ENCODE measurements at regions not wholly inside any gene's neighbourhood (a gene's known extent, or its start where the extent isn't known, plus 50 kb on each side); places are given as distances from the start of the nearest gene placed in this dataset.

DNA sequence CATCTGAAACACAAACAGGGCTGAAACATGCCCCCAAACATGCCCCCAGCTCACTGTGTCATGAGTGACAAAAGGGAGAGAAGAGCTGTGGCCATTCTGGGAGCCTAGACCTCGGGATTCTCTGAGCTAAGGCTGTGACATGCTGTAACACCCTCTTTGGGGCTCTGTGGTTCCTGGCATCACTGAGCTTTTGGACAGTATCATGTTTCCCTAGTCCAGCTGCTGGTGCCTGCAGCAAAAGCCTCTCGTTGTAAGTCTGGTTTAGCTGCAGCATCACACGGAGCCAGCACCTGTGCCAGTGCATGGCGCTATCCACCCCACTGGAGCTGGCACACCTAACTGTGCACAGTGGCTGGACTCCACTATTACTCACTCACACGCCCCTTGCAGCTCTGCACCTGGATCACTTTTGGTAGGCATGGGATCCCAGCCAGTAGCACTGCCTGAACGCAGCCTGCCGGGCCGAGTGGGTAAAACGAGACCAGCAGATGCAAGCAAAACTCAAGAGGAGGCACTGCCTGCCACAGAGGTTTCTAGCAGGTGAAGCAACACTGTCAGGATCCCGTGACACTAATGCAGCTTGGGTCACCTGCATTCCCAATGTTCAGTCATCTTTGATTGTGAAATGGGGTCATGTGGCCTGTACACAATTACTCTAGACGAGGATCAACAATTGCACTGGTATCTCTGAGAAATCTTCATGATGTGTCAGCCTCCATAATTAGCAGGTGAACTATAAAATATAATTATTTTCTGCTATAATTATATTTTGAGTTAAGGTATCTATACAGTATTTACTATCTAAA, 547.2 kb downstream of the ZNF804A start:
- Histone ChIP-seq H3K4me1 (ENCODE audit: control insufficient read depth, insufficient read depth, low read length) (no peaks in the 10 kb centered on the region), H3K27me3 (ENCODE audit: control insufficient read depth, insufficient read depth, low read length) (no peaks in the 10 kb centered on the region), H3K36me3 (ENCODE audit: control insufficient read depth, insufficient read depth, low read length) (no peaks in the 10 kb centered on the region), H3K4me3 (ENCODE audit: low read length) (no peak overlapping the region), H3K9me3 (ENCODE audit: control insufficient read depth, low read depth, low read length) (no peaks in the 10 kb centered on the region), H3K27ac (ENCODE audit: low read length) (no peak overlapping the region)
- no peak for DNase-seq
- WGBS (ENCODE audit: insufficient coverage, low lambda C conversion rate), result no CpG with 5 or more reads among the region's 11 CpGs

DNA sequence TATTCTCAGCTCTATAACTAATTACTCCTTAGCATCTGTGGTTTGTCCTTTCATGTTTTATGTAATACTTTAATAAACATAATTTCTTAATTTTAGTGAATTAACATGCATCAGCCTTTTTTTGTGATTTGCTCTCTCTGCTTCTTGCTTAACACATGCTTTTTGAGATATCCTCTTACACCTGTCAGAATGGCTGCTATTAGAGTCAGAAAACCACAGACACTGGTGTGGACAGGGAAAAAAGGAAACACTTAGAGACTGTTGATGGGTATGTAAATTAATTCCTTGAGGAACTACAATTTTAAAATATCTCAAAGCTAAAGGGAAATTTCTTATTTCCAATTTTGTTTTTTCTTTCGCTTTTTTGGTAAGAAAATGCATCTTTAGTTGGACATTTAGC, 549.0 kb downstream of the ZNF804A start:
- WGBS (ENCODE audit: insufficient coverage, low lambda C conversion rate), result 100% methylated on average over 1 of the region's 1 CpG
- Histone ChIP-seq H3K9me3 (ENCODE audit: control insufficient read depth, low read depth, low read length) (no peaks in the 10 kb centered on the region), H3K4me1 (ENCODE audit: control insufficient read depth, insufficient read depth, low read length) (no peaks in the 10 kb centered on the region), H3K27me3 (ENCODE audit: control insufficient read depth, insufficient read depth, low read length) (no peaks in the 10 kb centered on the region), H3K36me3 (ENCODE audit: control insufficient read depth, insufficient read depth, low read length) (no peaks in the 10 kb centered on the region), H3K27ac (ENCODE audit: low read length) (no peak overlapping the region), H3K4me3 (ENCODE audit: low read length) (no peak overlapping the region)
- DNase-seq, result no peak

DNA sequence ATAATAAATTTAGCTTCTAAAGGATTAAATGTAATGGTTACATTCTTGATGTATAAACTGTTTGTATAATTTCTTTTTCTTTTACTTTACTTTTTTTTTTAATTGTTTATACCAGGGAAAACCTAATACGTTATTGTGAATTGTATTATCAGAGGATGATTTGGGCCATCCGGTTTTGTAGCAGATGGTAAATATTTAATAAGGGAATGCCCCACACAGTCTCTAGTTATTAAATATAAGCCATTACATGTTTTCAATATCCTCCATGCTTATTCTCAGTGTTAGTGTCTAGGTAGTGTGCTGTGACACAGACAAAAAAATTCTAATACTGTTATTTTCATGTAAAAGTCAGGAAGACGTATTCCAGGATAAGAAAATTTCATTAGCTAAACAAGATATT, 553.9 kb downstream of the ZNF804A start:
- H3K4me3 ChIP-seq (ENCODE audit: low read length), result no peak overlapping the region
- H3K27me3 ChIP-seq (ENCODE audit: control insufficient read depth, insufficient read depth, low read length), result no peaks in the 10 kb centered on the region
- no peak overlapping the region for H3K27ac ChIP-seq (ENCODE audit: low read length)
- H3K4me1 ChIP-seq (ENCODE audit: control insufficient read depth, insufficient read depth, low read length), result no peaks in the 10 kb centered on the region
- WGBS (ENCODE audit: insufficient coverage, low lambda C conversion rate), result no CpG with 5 or more reads among the region's 3 CpGs
- DNase-seq, result no peak
- no peaks in the 10 kb centered on the region for H3K9me3 ChIP-seq (ENCODE audit: control insufficient read depth, low read depth, low read length)
- H3K36me3 ChIP-seq (ENCODE audit: control insufficient read depth, insufficient read depth, low read length), result no peaks in the 10 kb centered on the region

DNA sequence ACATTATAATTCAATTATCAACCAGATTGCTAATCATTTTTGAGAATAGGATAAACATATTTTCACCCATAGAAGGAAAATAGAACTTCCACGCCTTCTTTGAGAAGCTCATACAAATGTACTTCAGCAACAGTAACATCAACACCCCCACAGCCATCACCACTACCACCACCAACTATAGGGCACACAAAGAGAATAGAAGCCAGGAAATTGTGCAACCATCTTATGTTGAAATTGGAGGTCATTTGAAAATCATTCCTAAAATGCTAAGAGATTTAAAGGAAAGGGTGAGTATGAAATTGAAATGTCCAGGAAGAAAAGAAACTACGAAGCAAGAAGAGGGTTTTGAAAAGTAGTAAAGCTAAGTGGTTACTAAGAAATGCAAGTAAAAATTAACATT, 563.4 kb downstream of the ZNF804A start:
- no peaks in the 10 kb centered on the region for H3K9me3 ChIP-seq (ENCODE audit: control insufficient read depth, low read depth, low read length)
- DNase-seq, result no peak
- H3K27me3 ChIP-seq (ENCODE audit: control insufficient read depth, insufficient read depth, low read length), result no peaks in the 10 kb centered on the region
- no peaks in the 10 kb centered on the region for H3K4me1 ChIP-seq (ENCODE audit: control insufficient read depth, insufficient read depth, low read length)
- WGBS (ENCODE audit: insufficient coverage, low lambda C conversion rate), result 83% methylated on average over 1 of the region's 2 CpGs
- no peak overlapping the region for H3K4me3 ChIP-seq (ENCODE audit: low read length)
- H3K36me3 ChIP-seq (ENCODE audit: control insufficient read depth, insufficient read depth, low read length), result no peaks in the 10 kb centered on the region
- H3K27ac ChIP-seq (ENCODE audit: low read length), result no peak overlapping the region

DNA sequence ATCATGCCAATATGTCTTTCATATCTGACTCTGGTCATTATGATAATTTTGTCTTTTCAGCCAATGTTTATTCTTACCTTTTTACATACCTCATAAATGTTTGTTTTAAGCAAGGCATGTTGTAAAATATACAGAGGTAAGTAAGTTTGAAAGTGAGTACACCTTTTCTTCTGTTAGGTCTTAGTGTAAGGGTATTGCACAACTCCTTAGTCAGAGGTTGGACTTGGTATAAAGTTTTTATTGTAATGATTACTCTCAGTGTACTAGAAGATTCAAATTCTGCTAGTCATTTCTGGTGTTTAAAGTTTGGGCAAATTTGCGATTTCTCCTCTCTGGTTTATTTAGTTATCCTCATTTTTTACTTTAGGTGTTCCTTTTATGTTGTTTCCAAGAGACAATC, 564.3 kb upstream of the FSIP2 start:
- WGBS (ENCODE audit: insufficient coverage, low lambda C conversion rate), result 89% methylated on average over 1 of the region's 1 CpG
- H3K27me3 ChIP-seq (ENCODE audit: control insufficient read depth, insufficient read depth, low read length), result no peaks in the 10 kb centered on the region

DNA sequence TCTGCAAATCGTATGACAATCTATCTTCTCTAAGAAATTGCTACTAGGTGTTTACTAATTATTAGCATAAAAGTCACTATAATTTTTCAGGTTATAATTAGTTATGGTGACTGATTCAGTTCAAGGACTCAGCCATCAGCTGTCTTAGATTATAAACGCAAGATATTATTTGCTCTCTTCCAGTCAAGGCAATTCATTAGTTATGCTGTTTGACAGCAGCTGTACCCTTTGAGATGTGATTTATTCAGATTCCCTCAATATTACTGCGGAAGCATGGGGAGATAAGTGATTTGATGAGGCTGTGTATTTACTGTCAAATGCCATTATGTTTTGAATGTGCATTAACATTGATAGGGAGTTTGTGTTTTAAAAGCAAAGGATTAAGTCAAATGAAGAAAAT, 558.9 kb upstream of the FSIP2 start:
- DNase-seq, result no peak
- H3K27me3 ChIP-seq (ENCODE audit: control insufficient read depth, insufficient read depth, low read length), result no peaks in the 10 kb centered on the region
- H3K9me3 ChIP-seq (ENCODE audit: control insufficient read depth, low read depth, low read length), result no peaks in the 10 kb centered on the region
- H3K36me3 ChIP-seq (ENCODE audit: control insufficient read depth, insufficient read depth, low read length), result no peaks in the 10 kb centered on the region
- H3K27ac ChIP-seq (ENCODE audit: low read length), result no peak overlapping the region
- 93% methylated on average over 2 of the region's 3 CpGs for WGBS (ENCODE audit: insufficient coverage, low lambda C conversion rate)
- no peak overlapping the region for H3K4me3 ChIP-seq (ENCODE audit: low read length)
- no peaks in the 10 kb centered on the region for H3K4me1 ChIP-seq (ENCODE audit: control insufficient read depth, insufficient read depth, low read length)

More for the DNA sequence above, 564.3 kb upstream of the FSIP2 start:
- H3K9me3 ChIP-seq (ENCODE audit: control insufficient read depth, low read depth, low read length), result no peaks in the 10 kb centered on the region
- no peaks in the 10 kb centered on the region for H3K36me3 ChIP-seq (ENCODE audit: control insufficient read depth, insufficient read depth, low read length)
- no peaks in the 10 kb centered on the region for H3K4me1 ChIP-seq (ENCODE audit: control insufficient read depth, insufficient read depth, low read length)
- H3K4me3 ChIP-seq (ENCODE audit: low read length), result no peak overlapping the region
- no peak for DNase-seq
- H3K27ac ChIP-seq (ENCODE audit: low read length), result no peak overlapping the region

DNA sequence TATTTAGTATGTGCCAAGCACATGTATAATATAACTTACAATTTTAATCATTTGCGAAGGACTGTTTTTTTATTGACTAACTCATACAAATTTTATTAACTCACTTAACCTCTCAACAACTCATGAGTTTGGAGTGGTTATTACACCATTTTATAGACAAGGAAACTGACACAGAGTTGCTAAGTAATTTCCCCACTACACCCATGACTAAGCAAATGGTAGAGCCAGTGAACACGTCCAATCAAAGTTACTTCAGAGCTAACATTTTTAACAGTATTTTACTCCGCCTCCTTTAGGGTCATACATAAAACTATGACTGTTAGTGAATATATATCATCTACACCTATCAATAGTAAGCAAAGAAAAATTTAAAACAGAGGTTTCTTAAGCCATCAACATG, 556.7 kb upstream of the FSIP2 start:
- H3K4me3 ChIP-seq (ENCODE audit: low read length), result no peak overlapping the region
- H3K27me3 ChIP-seq (ENCODE audit: control insufficient read depth, insufficient read depth, low read length), result no peaks in the 10 kb centered on the region
- no peak for DNase-seq
- no peak overlapping the region for H3K27ac ChIP-seq (ENCODE audit: low read length)
- 88% methylated on average over 3 of the region's 3 CpGs for WGBS (ENCODE audit: insufficient coverage, low lambda C conversion rate)
- H3K9me3 ChIP-seq (ENCODE audit: control insufficient read depth, low read depth, low read length), result no peaks in the 10 kb centered on the region
- H3K4me1 ChIP-seq (ENCODE audit: control insufficient read depth, insufficient read depth, low read length), result no peaks in the 10 kb centered on the region
- H3K36me3 ChIP-seq (ENCODE audit: control insufficient read depth, insufficient read depth, low read length), result no peaks in the 10 kb centered on the region

DNA sequence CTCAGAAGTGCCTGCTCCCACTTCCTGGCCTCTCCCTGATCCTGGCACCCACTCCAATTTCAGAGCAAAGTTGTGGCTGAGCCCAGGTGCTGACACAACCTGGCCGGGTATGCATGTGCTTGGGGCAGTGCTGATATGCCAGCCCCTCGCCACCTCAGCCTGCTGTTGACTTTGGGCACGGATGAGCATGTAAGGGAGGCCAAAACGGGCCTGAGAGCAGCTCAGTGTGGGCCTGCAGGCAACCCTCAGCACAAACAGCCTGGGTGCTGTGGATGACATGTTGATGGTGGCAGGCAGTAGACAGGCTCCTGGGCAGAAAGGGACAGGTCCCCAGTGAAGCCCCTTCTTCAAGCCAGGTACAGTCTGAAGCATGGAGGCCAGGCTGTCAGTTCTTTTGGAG, 553.6 kb upstream of the FSIP2 start:
- DNase-seq, result no peak
- no CpG with 5 or more reads among the region's 4 CpGs for WGBS (ENCODE audit: insufficient coverage, low lambda C conversion rate)
- Histone ChIP-seq H3K27me3 (ENCODE audit: control insufficient read depth, insufficient read depth, low read length) (no peaks in the 10 kb centered on the region), H3K36me3 (ENCODE audit: control insufficient read depth, insufficient read depth, low read length) (no peaks in the 10 kb centered on the region), H3K4me1 (ENCODE audit: control insufficient read depth, insufficient read depth, low read length) (no peaks in the 10 kb centered on the region), H3K27ac (ENCODE audit: low read length) (no peak overlapping the region), H3K9me3 (ENCODE audit: control insufficient read depth, low read depth, low read length) (no peaks in the 10 kb centered on the region), H3K4me3 (ENCODE audit: low read length) (no peak overlapping the region)

DNA sequence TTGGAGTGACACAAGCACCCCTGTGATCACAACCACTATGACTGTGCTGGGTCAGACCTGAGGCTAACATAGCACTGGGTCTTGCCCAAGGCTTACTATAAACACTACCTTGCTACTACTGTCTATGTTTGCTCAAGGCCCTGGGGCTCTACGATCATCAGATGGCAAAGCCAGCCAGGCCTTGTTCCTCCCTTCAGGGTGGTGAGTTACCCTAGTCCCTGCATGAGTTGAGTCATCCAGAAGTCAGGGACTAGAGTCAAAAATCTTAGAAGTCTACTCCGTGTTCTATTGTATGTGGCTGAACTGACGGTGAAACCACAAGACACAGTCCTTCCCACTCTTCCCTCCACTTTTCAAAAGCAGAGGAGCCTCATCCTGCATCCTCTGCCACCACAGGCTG, 551.2 kb upstream of the FSIP2 start:
- Histone ChIP-seq H3K4me1 (ENCODE audit: control insufficient read depth, insufficient read depth, low read length) (no peaks in the 10 kb centered on the region), H3K4me3 (ENCODE audit: low read length) (no peak overlapping the region), H3K9me3 (ENCODE audit: control insufficient read depth, low read depth, low read length) (no peaks in the 10 kb centered on the region), H3K27me3 (ENCODE audit: control insufficient read depth, insufficient read depth, low read length) (no peaks in the 10 kb centered on the region), H3K36me3 (ENCODE audit: control insufficient read depth, insufficient read depth, low read length) (no peaks in the 10 kb centered on the region), H3K27ac (ENCODE audit: low read length) (no peak overlapping the region)
- DNase-seq, result no peak
- WGBS (ENCODE audit: insufficient coverage, low lambda C conversion rate), result no CpG with 5 or more reads among the region's 3 CpGs

DNA sequence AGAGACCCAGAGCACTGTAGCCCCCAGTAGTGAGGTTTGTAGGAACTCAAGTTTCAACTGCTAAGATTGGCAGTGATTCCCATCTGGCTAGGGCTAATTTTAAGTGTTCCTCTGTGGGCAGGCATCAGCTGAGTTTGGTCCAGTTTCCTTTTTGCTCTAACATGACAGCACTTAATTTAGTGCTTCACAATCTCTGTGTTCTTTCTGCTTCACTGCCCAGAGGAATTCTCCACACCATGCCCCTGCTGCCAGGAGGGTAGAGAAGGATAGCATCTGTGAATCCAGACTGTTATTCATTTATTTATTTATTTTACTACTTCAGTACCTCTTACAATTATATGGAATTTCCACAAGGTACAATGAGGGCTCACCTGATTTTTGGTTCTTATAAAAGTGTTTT, 549.9 kb upstream of the FSIP2 start:
- Histone ChIP-seq H3K27me3 (ENCODE audit: control insufficient read depth, insufficient read depth, low read length) (no peaks in the 10 kb centered on the region), H3K36me3 (ENCODE audit: control insufficient read depth, insufficient read depth, low read length) (no peaks in the 10 kb centered on the region), H3K4me3 (ENCODE audit: low read length) (no peak overlapping the region), H3K4me1 (ENCODE audit: control insufficient read depth, insufficient read depth, low read length) (no peaks in the 10 kb centered on the region), H3K27ac (ENCODE audit: low read length) (no peak overlapping the region), H3K9me3 (ENCODE audit: control insufficient read depth, low read depth, low read length) (no peaks in the 10 kb centered on the region)
- no peak for DNase-seq

DNA sequence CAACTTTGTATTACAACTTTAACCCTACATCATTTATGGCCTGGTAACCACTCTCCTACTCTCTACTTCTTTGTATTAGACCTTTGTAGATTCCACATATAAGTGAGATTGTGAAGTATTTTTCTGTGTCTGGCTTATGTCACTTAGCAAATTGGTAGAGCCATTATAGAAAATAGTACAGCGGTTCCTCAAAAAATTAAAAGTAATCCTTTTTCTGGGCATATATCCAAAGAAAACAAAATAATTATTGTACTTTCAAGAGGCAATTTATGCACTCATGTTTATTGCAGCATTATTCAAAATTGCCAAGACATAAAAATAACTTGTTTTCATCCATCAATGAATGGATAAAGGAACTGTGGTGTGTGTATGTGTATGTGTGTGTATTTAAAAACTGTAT, 537.5 kb upstream of the FSIP2 start:
- DNase-seq, result no peak
- no peak overlapping the region for H3K27ac ChIP-seq (ENCODE audit: low read length)
- WGBS (ENCODE audit: insufficient coverage, low lambda C conversion rate), result no CpG with 5 or more reads among the region's 1 CpG
- H3K4me1 ChIP-seq (ENCODE audit: control insufficient read depth, insufficient read depth, low read length), result no peaks in the 10 kb centered on the region
- H3K36me3 ChIP-seq (ENCODE audit: control insufficient read depth, insufficient read depth, low read length), result no peaks in the 10 kb centered on the region
- no peak overlapping the region for H3K4me3 ChIP-seq (ENCODE audit: low read length)
- H3K9me3 ChIP-seq (ENCODE audit: control insufficient read depth, low read depth, low read length), result no peaks in the 10 kb centered on the region
- H3K27me3 ChIP-seq (ENCODE audit: control insufficient read depth, insufficient read depth, low read length), result no peaks in the 10 kb centered on the region

All from large intestine (tissue), 3 donors.